Suppressor macrophage (primary cell): ENCODE measurements at regions not wholly inside any gene's neighbourhood (a gene's known extent, or its start where the extent isn't known, plus 50 kb on each side); places are given as distances from the start of the nearest gene placed in this dataset.

ENCODE experiments used
- DNase-seq, 4 experiments: peaks; one replicate each; pipeline ENCODE4 v3.0.0-alpha.2; 2020 to 2022

- DNase-seq: no peak
Measured at GRCh38 chr9:13534006-13534405, 254.5 kb upstream of the MPDZ start.

- DNase-seq: no peak
Measured at GRCh38 chr9:13532407-13532806, 252.9 kb upstream of the MPDZ start.

GRCh38 chr9:13529321-13530104, 250.0 kb upstream of the MPDZ start:
- DNase-seq: no peak

GRCh38 chr9:13524245-13524644, 244.8 kb upstream of the MPDZ start:
- DNase-seq: no peak

- no peak for DNase-seq
Measured at GRCh38 chr9:13520069-13520468, 240.6 kb upstream of the MPDZ start.

- no peak for DNase-seq
Measured at GRCh38 chr9:13513716-13514444, 234.4 kb upstream of the MPDZ start.

GRCh38 chr9:13513286-13513685, 233.8 kb upstream of the MPDZ start:
- DNase-seq: no peak

GRCh38 chr9:13508681-13509080, 229.2 kb upstream of the MPDZ start:
- DNase-seq: no peak

GRCh38 chr9:13508086-13508485, 228.6 kb upstream of the MPDZ start:
- DNase-seq: no peak

GRCh38 chr9:13505797-13506196, 226.3 kb upstream of the MPDZ start:
- no peak for DNase-seq

- DNase-seq: no peak
Measured at GRCh38 chr9:13503599-13503998, 224.1 kb upstream of the MPDZ start.

GRCh38 chr9:13502484-13502883, 223.0 kb upstream of the MPDZ start:
- no peak for DNase-seq

- no peak for DNase-seq
Measured at GRCh38 chr9:13501018-13501417, 221.5 kb upstream of the MPDZ start.

GRCh38 chr9:13500034-13500433, 220.5 kb upstream of the MPDZ start:
- no peak for DNase-seq

- no peak for DNase-seq
Measured at GRCh38 chr9:13493697-13494096, 214.2 kb upstream of the MPDZ start.

- DNase-seq: no peak
Measured at GRCh38 chr9:13491493-13492424, 212.3 kb upstream of the MPDZ start.

- no peak for DNase-seq
Measured at GRCh38 chr9:13491138-13491492, 211.6 kb upstream of the MPDZ start.

GRCh38 chr9:13487936-13488335, 208.4 kb upstream of the MPDZ start:
- no peak for DNase-seq

GRCh38 chr9:13487498-13487897, 208.0 kb upstream of the MPDZ start:
- no peak for DNase-seq

GRCh38 chr9:13487071-13487470, 207.6 kb upstream of the MPDZ start:
- no peak for DNase-seq

- no peak for DNase-seq
Measured at GRCh38 chr9:13485068-13485596, 205.6 kb upstream of the MPDZ start.

- DNase-seq: no peak
Measured at GRCh38 chr9:13484186-13484585, 204.7 kb upstream of the MPDZ start.

GRCh38 chr9:13481274-13481673, 201.8 kb upstream of the MPDZ start:
- DNase-seq: no peak
